OCI-LY3 (cell line): ENCODE measurements at regions not wholly inside any gene's neighbourhood (a gene's known extent, or its start where the extent isn't known, plus 50 kb on each side); places are given as distances from the start of the nearest gene placed in this dataset.
"Not testable (repeated sequence)": the region's sequence is repeated elsewhere in the genome, so short reads cannot be mapped to it uniquely, and the experiment has no call there.

Experiments
- H2AFZ ChIP-seq: fragments of 200-600, 300-600 bp; shearing (Covaris generic); 2 replicates; pipeline ENCODE4 v1.6.0; 2014; ENCODE audit warnings: antibody characterized with exemption, low read depth, low read length
- H3K27ac ChIP-seq: fragments of 200-600, 300-600 bp; sonication (generic); 2 replicates; pipeline ENCODE4 v1.5.1; 2014; ENCODE audit warnings: mild to moderate bottlenecking, low read length, moderate library complexity, mixed read lengths
- H3K27me3 ChIP-seq: fragments of 200-600, 300-600 bp; sonication (generic); 2 replicates; pipeline ENCODE4 v1.6.1; 2014; ENCODE audit warnings: low read depth, low read length, mixed read lengths
- H3K36me3 ChIP-seq: fragments of 200-600, 300-600 bp; sonication (generic); replicated peaks from 2 replicates; pipeline ENCODE3; 2014; ENCODE audit warnings: low read depth, low read length, mixed read lengths
- H3K4me1 ChIP-seq: fragments of 300-600, 200-600 bp; sonication (generic); 2 replicates; pipeline ENCODE4 v1.6.1; 2014; ENCODE audit warnings: low read length, mixed read lengths
- H3K4me2 ChIP-seq: fragments of 200-600, 300-600 bp; sonication (generic); 2 replicates; pipeline ENCODE4 v1.6.1; 2014; ENCODE audit warnings: low read length, mixed read lengths
- H3K4me3 ChIP-seq: fragments of 300-600, 200-600 bp; sonication (generic); 2 replicates; pipeline ENCODE4 v1.5.1; 2014; ENCODE audit warnings: antibody characterized with exemption, mild to moderate bottlenecking, low read length, moderate library complexity
- H3K79me2 ChIP-seq: fragments of 300-600, 200-600 bp; shearing (Covaris generic); 2 replicates; pipeline ENCODE4 v1.6.1; 2014; ENCODE audit warnings: mild to moderate bottlenecking, low read length, mixed read lengths
- H3K9ac ChIP-seq: fragments of 300-600, 200-600 bp; shearing (Covaris generic); 2 replicates; pipeline ENCODE4 v1.6.0; 2014; ENCODE audit warnings: mild to moderate bottlenecking, low read length, moderate library complexity
- H3K9me3 ChIP-seq: fragments of 200-600, 300-600 bp; shearing (Covaris generic); 2 replicates; pipeline ENCODE4 v1.6.1; 2014; ENCODE audit warnings: low read length, mixed read lengths; ENCODE audit not compliant: insufficient read depth
- H4K20me1 ChIP-seq: fragments of 200-600, 300-600 bp; sonication (generic); 2 replicates; pipeline ENCODE4 v1.6.1; 2016; ENCODE audit warnings: low read length, mixed read lengths; ENCODE audit not compliant: insufficient read depth
- EZH2phosphoT487 ChIP-seq: fragments of 200-600 bp; shearing (Covaris generic); IDR thresholded peaks from 2 replicates; pipeline ENCODE4 v1.6.1; 2018; ENCODE audit warnings: antibody characterized with exemption, mixed run types, low read depth
- TF ChIP-seq, protein P1 (sequence below): fragments of 200-600, 300-600 bp; sonication (generic); IDR thresholded peaks from 2 replicates; pipeline ENCODE4 v1.5.1; 2014; ENCODE audit warnings: antibody characterized with exemption, low read length, low read depth

DNA sequence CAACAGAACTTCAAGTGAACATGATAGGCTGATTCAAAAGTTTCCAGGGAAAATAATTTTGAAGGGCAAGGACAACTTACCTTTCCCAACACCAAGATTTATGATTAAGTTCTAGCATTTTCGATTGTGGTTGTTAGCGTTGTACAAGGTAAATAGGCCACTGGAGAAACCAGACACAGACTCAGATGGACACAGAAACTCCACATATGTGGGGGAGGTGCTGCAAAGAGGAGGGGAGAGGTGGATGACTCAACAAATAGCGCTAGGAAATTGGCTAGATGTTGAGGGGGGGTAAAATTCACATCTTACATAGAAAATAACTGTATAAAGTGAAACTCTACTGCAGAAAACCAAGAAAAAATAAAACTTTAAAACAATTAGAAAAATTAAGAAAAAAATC is 564.4 kb downstream of the MATN1 start:
- no peaks in the 10 kb centered on the region for H3K27me3 ChIP-seq
- H3K4me3 ChIP-seq: no peak overlapping the region

DNA sequence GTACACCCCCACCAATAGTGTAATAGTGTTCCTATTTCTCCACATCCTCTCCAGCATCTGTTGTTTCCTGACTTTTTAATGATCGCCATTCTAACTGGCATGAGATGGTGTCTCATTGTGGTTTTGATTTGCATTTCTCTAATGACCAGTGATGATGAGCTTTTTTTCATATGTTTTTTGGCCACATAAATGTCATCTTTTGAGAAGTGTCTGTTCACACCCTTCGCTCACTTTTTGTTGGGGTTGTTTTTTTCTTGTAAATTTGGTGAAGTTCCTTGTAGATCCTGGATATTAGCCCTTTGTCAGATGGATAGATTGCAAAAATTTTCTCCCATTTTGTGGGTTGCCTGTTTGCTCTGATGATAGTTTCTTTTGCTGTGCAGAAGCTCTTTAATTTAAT is 567.7 kb downstream of the MATN1 start:
- not testable (repeated sequence) for H4K20me1 ChIP-seq, H3K4me3 ChIP-seq, H2AFZ ChIP-seq, H3K27me3 ChIP-seq, H3K9ac ChIP-seq, H3K4me2 ChIP-seq, H3K9me3 ChIP-seq, H3K36me3 ChIP-seq, H3K79me2 ChIP-seq, H3K4me1 ChIP-seq, H3K27ac ChIP-seq

More for the DNA sequence above, 564.4 kb downstream of the MATN1 start:
- no peaks in the 10 kb centered on the region for H3K79me2 ChIP-seq
- no peak overlapping the region for H3K27ac ChIP-seq
- H3K9ac ChIP-seq: no peak overlapping the region
- no peak overlapping the region for H2AFZ ChIP-seq
- TF ChIP-seq EZH2phosphoT487: no peak
- TF ChIP-seq, protein P1, sequence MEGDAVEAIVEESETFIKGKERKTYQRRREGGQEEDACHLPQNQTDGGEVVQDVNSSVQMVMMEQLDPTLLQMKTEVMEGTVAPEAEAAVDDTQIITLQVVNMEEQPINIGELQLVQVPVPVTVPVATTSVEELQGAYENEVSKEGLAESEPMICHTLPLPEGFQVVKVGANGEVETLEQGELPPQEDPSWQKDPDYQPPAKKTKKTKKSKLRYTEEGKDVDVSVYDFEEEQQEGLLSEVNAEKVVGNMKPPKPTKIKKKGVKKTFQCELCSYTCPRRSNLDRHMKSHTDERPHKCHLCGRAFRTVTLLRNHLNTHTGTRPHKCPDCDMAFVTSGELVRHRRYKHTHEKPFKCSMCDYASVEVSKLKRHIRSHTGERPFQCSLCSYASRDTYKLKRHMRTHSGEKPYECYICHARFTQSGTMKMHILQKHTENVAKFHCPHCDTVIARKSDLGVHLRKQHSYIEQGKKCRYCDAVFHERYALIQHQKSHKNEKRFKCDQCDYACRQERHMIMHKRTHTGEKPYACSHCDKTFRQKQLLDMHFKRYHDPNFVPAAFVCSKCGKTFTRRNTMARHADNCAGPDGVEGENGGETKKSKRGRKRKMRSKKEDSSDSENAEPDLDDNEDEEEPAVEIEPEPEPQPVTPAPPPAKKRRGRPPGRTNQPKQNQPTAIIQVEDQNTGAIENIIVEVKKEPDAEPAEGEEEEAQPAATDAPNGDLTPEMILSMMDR: no peak
- no peaks in the 10 kb centered on the region for H3K36me3 ChIP-seq
- no peaks in the 10 kb centered on the region for H3K4me1 ChIP-seq
- no peak overlapping the region for H3K4me2 ChIP-seq
- H4K20me1 ChIP-seq: no peaks in the 10 kb centered on the region
- H3K9me3 ChIP-seq: no peaks in the 10 kb centered on the region

DNA sequence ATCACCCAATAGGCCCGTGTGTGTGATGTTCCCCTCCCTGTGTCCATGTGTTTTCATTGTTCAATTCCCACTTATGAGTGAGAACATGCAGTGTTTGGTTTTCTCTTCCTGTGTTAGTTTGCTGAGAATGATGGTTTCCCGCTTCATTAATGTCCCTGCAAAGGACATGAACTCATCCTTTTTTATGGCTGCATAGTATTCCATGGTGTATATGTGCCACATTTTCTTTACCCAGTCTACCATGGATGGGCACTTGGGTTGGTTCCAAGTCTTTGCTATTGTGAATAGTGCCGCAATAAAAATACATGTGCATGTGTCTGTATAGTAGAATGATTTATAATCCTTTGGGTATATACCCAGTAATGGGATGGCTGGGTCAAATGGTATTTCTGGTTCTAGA is 568.1 kb downstream of the MATN1 start:
- not testable (repeated sequence) for H3K79me2 ChIP-seq, H3K4me1 ChIP-seq, H3K36me3 ChIP-seq, H2AFZ ChIP-seq, H4K20me1 ChIP-seq, H3K27ac ChIP-seq, H3K4me2 ChIP-seq, H3K4me3 ChIP-seq, H3K27me3 ChIP-seq, H3K9me3 ChIP-seq, H3K9ac ChIP-seq

DNA sequence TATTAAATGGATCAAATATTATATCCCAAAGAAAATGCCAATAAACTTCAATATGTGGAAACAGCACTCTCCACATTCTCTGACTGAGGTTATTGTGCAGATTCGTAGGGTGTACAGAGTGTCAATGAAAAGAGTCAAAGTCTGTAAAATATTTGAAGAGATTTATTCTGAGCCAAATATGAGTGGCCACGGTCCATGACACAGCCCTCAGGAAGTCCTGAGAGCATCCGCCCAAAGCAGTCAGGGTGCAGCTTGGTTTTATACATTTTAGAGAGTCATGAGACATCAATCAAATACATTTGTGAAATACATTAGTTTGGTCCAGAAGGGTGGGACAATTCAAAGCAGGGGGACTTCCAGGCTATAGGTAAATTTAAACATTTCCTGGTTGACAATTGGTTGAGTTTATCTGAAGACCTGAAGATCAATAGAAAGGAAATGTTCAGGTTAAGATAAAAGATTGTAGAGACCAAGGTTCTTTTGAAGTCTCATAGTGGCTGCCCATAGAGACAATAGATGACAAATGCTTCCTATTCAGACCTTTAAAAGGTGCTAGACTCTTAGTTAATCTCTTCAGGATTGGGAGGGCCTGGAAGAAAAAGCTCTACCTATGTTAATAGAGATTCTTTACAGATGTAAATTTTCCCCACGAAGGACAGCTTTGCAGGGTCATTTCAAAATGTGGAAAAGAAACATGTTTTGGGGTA is 569.5 kb downstream of the MATN1 start:
- no peaks in the 10 kb centered on the region for H3K27me3 ChIP-seq
- H3K36me3 ChIP-seq: no peaks in the 10 kb centered on the region
- TF ChIP-seq, protein P1: no peak
- no peak for TF ChIP-seq EZH2phosphoT487
- H4K20me1 ChIP-seq: no peaks in the 10 kb centered on the region
- H3K9me3 ChIP-seq: no peaks in the 10 kb centered on the region
- no peak overlapping the region for H3K4me3 ChIP-seq
- H3K27ac ChIP-seq: no peak overlapping the region
- no peak overlapping the region for H3K9ac ChIP-seq
- no peaks in the 10 kb centered on the region for H3K79me2 ChIP-seq
- no peak overlapping the region for H2AFZ ChIP-seq
- H3K4me1 ChIP-seq: no peaks in the 10 kb centered on the region
- no peak overlapping the region for H3K4me2 ChIP-seq

DNA sequence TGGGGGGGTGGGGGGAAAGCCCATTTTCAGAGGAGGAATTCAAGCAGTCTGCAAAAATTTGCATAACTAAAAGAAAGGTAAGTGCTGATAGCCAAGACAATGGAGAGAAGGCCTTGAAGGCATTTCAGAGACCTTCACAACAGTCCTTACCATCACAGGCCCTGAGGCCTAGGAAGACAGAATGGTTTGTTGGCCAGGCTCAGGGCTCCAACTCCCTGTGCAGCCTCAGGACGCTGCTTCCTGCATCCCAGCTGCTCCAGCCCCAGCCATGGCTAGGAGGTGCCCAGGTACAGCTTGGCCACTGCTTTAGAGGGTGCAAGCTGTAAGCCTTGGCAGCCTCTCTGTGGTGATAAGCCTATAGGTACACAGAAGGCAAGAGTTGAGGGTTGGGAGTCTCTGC is 571.6 kb downstream of the MATN1 start:
- Histone ChIP-seq H3K4me2 (no peak overlapping the region), H3K4me1 (no peaks in the 10 kb centered on the region), H4K20me1 (no peaks in the 10 kb centered on the region), H3K9ac (no peak overlapping the region), H3K36me3 (no peaks in the 10 kb centered on the region), H3K27ac (no peak overlapping the region), H3K27me3 (no peaks in the 10 kb centered on the region), H3K79me2 (no peaks in the 10 kb centered on the region), H3K4me3 (no peak overlapping the region), H2AFZ (no peak overlapping the region), H3K9me3 (no peaks in the 10 kb centered on the region)
- TF ChIP-seq, protein P1: no peak
- TF ChIP-seq EZH2phosphoT487: no peak
